A204.1 (cell line): ENCODE measurements at regions not wholly inside any gene's neighbourhood (a gene's known extent, or its start where the extent isn't known, plus 50 kb on each side); places are given as distances from the start of the nearest gene placed in this dataset.

Source experiments
- FAIRE-seq: peaks from 2 replicates; lab custom pipeline; 2012; peaks lifted over from hg19 to GRCh38; lab: Jason Lieb, UNC

GRCh38 chr12:77204083-77204482 is 138.7 kb upstream of the E2F7 start:
- FAIRE-seq, result no peak

GRCh38 chr12:77202457-77203060 is 137.2 kb upstream of the E2F7 start:
- no peak for FAIRE-seq

- FAIRE-seq, result no peak
These were observed 124.6 kb upstream of the E2F7 start for GRCh38 chr12:77189901-77190416.

GRCh38 chr12:77189458-77189857 is 124.1 kb upstream of the E2F7 start:
- FAIRE-seq, result no peak

GRCh38 chr12:77179515-77179914 is 114.1 kb upstream of the E2F7 start:
- no peak for FAIRE-seq

GRCh38 chr12:77167801-77168200 is 102.4 kb upstream of the E2F7 start:
- FAIRE-seq, result no peak

GRCh38 chr12:77166696-77167095 is 101.3 kb upstream of the E2F7 start:
- FAIRE-seq, result no peak

- no peak for FAIRE-seq
These were observed 98.0 kb upstream of the E2F7 start for GRCh38 chr12:77163074-77164038.

- no peak for FAIRE-seq
These were observed 96.6 kb upstream of the E2F7 start for GRCh38 chr12:77161944-77162343.

GRCh38 chr12:77160931-77161330 is 95.6 kb upstream of the E2F7 start:
- no peak for FAIRE-seq

- FAIRE-seq, result no peak
These were observed 88.3 kb upstream of the E2F7 start for GRCh38 chr12:77153706-77154105.

- FAIRE-seq, result no peak
These were observed 87.3 kb upstream of the E2F7 start for GRCh38 chr12:77152623-77153193.

- FAIRE-seq, result no peak
These were observed 85.7 kb upstream of the E2F7 start for GRCh38 chr12:77151030-77151429.

- FAIRE-seq, result no peak
These were observed 68.2 kb upstream of the E2F7 start for GRCh38 chr12:77133566-77133965.

GRCh38 chr12:77131977-77132490 is 66.7 kb upstream of the E2F7 start:
- FAIRE-seq, result no peak

GRCh38 chr12:77130193-77130592 is 64.8 kb upstream of the E2F7 start:
- FAIRE-seq, result no peak

GRCh38 chr12:77124767-77125166 is 59.4 kb upstream of the E2F7 start:
- no peak for FAIRE-seq

GRCh38 chr12:77122661-77123060 is 57.3 kb upstream of the E2F7 start:
- FAIRE-seq, result no peak

GRCh38 chr12:77122236-77122635 is 56.9 kb upstream of the E2F7 start:
- FAIRE-seq, result no peak

- no peak for FAIRE-seq
These were observed 55.1 kb upstream of the E2F7 start for GRCh38 chr12:77120156-77121085.

- FAIRE-seq, result no peak
These were observed 53.3 kb upstream of the E2F7 start for GRCh38 chr12:77118696-77119095.

- no peak for FAIRE-seq
These were observed 50.9 kb upstream of the E2F7 start for GRCh38 chr12:77116277-77116676.
